K562 (cell line): ENCODE measurements at regions not wholly inside any gene's neighbourhood (a gene's known extent, or its start where the extent isn't known, plus 50 kb on each side); places are given as distances from the start of the nearest gene placed in this dataset.

Experiments
- ARID2 ChIP-seq: fragments of 450-650 bp; IDR thresholded peaks from 2 replicates; pipeline ENCODE4 v1.6.1; 2017; ENCODE audit warnings: antibody characterized with exemption, mild to moderate bottlenecking
- ATF1 ChIP-seq, 2 experiments: fragments of 450-650 bp in 1 of 2; IDR thresholded peaks; 2 replicates each; pipeline ENCODE4 v1.6.1; 2016; ENCODE audit warnings: missing compliant biosample characterization in 1 of 2, missing genetic modification characterization in 1 of 2
- FOSL1 ChIP-seq: fragments of 200-800 bp; sonication (Bioruptor generic); conservative IDR thresholded peaks from 2 replicates; pipeline ENCODE4 v1.6.1; 2016; ENCODE audit warnings: missing genetic modification characterization, missing compliant biosample characterization
- JUND ChIP-seq, 2 experiments: IDR thresholded peaks; 2 replicates in 1 of 2; 3 replicates in 1 of 2; pipeline ENCODE4 v1.6.1; 2011; ENCODE audit warnings: borderline replicate concordance in 2 of 2, low read depth in 2 of 2, low read length in 2 of 2, improper control_type of control experiment in 1 of 2, missing biosample characterization in 1 of 2, missing genetic modification characterization in 1 of 2, missing genetic modification reagents in 1 of 2
- KLF16 ChIP-seq: IDR thresholded peaks from 2 replicates; pipeline ENCODE4 v1.6.1; 2016; ENCODE audit warnings: antibody characterized with exemption
- MXD1 ChIP-seq: fragments of 250-450 bp; sonication (Bioruptor Pico); IDR thresholded peaks from 2 replicates; pipeline ENCODE4 v1.8.0; 2021; ENCODE audit warnings: borderline replicate concordance, mild to moderate bottlenecking, moderate library complexity; ENCODE audit not compliant: poor library complexity, severe bottlenecking
- NCOR1 ChIP-seq: fragments of 450-650 bp; IDR thresholded peaks from 2 replicates; pipeline ENCODE4 v1.6.1; 2016; ENCODE audit warnings: mild to moderate bottlenecking, moderate library complexity
- NFE2 ChIP-seq: IDR thresholded peaks from 2 replicates; pipeline ENCODE4 v1.6.1; 2014; ENCODE audit warnings: antibody characterized with exemption, low read depth
- NFIX ChIP-seq: fragments of 250-450 bp; sonication (Bioruptor Pico); IDR thresholded peaks from 2 replicates; pipeline ENCODE4 v1.4.0; 2020; ENCODE audit warnings: low read depth, mild to moderate bottlenecking, moderate library complexity
- PKNOX1 ChIP-seq: fragments of 450-650 bp; IDR thresholded peaks from 2 replicates; pipeline ENCODE4 v1.6.1; 2016
- SMARCA4 ChIP-seq: fragments of 450-650 bp; IDR thresholded peaks from 2 replicates; pipeline ENCODE4 v1.6.1; 2016
- SMARCC2 ChIP-seq: fragments of 450-650 bp; IDR thresholded peaks from 2 replicates; pipeline ENCODE4 v1.6.1; 2017; ENCODE audit warnings: antibody characterized with exemption, moderate library complexity, mild to moderate bottlenecking, low read depth
- TAL1 ChIP-seq: fragments of 450-650 bp; IDR thresholded peaks from 2 replicates; pipeline ENCODE4 v1.6.1; 2016; ENCODE audit warnings: mild to moderate bottlenecking
- TBL1XR1 ChIP-seq, 2 experiments: IDR thresholded peaks; 2 replicates each; pipeline ENCODE4 v1.6.1; 2012; ENCODE audit warnings: improper control_type of control experiment in 2 of 2, low read length in 2 of 2, mild to moderate bottlenecking in 1 of 2
- ZBTB11 ChIP-seq, 3 experiments: fragments of 200-800 bp in 1 of 3; fragments of 250-450 bp in 1 of 3; fragments of 450-650 bp in 1 of 3; sonication (Bioruptor Pico) in 1 of 3; sonication (Bioruptor generic) in 1 of 3; formaldehyde crosslinking in 1 of 3; IDR thresholded peaks; 2 replicates each; pipeline versions ENCODE4 v1.6.1 to v1.8.0; 2016 to 2022; ENCODE audit warnings: mild to moderate bottlenecking in 2 of 3, missing genetic modification characterization in 2 of 3, missing compliant biosample characterization in 1 of 3, moderate library complexity in 1 of 3
- ZNF143 ChIP-seq: sonication (generic); formaldehyde crosslinking; IDR thresholded peaks from 2 replicates; pipeline ENCODE4 v1.9.0; 2022; ENCODE audit warnings: mild to moderate bottlenecking, missing genetic modification reagents

- 0 out of 6 replicates have a peak, but pooled peaks of 1 of the 3 experiments have one; percentile 21 for TF ChIP-seq ZBTB11 (CRISPR knock-in tag; IDR thresholded peaks at IDR 0.05)
- no peak for TF ChIP-seq ZNF143
- peak; percentile 59; the same call in 1 of the 2 replicates for TF ChIP-seq SMARCA4
- peak; percentile 73; the same call in 1 of the 2 replicates for TF ChIP-seq JUND (IDR thresholded peaks at IDR 0.05; ENCODE audit: borderline replicate concordance, low read depth, low read length)
- TF ChIP-seq JUND (tag; IDR thresholded peaks at IDR 0.05; ENCODE audit: borderline replicate concordance, low read depth, low read length), result peak; percentile 73; the same call in 2 of the 3 replicates
- 0 out of 2 replicates have a peak, but pooled peaks have one; percentile 41 for TF ChIP-seq SMARCC2
- peak; percentile 81 for TF ChIP-seq FOSL1 (tag)
- peak; percentile 61 for TF ChIP-seq PKNOX1
- no peak for TF ChIP-seq MXD1 (CRISPR knock-in tag)
- TF ChIP-seq NFE2, result peak; percentile 64; the same call in 1 of the 2 replicates
- peak; percentile 48; the same call in 1 of the 2 replicates for TF ChIP-seq TAL1
- no peak for TF ChIP-seq NFIX (CRISPR knock-in tag)
- peak; percentile 43; the same call in 1 of the 2 replicates for TF ChIP-seq NCOR1
- TF ChIP-seq KLF16, result 0 out of 2 replicates have a peak, but pooled peaks have one; percentile 25
- no peak for TF ChIP-seq TBL1XR1 (IDR thresholded peaks at IDR 0.05; ENCODE audit: low read length in 2 of 2)
- no peak for TF ChIP-seq ARID2
- TF ChIP-seq ATF1 (CRISPR knock-in tag; IDR thresholded peaks at IDR 0.05), result no peak
- TF ChIP-seq ATF1 (tag; IDR thresholded peaks at IDR 0.05), result 0 out of 2 replicates have a peak, but pooled peaks have one; percentile 13
- TF ChIP-seq, all 486 proteins: peak for 24
These were observed 58.3 kb upstream of the NEBL start (continued) for GRCh38 chr10:20955355-20955893.
